ENCODE measurements at regions not wholly inside any gene's neighbourhood (a gene's known extent, or its start where the extent isn't known, plus 50 kb on each side); places are given as distances from the start of the nearest gene placed in this dataset.

- Histone ChIP-seq H3K27ac (ENCODE audit: low read depth, low read length) (no peak overlapping the region), H3K9ac (ENCODE audit: low read depth in 1 of 3, low read length in 3 of 3) (no peak overlapping the region), H3K36me3 (ENCODE audit: control insufficient read depth in 3 of 3, insufficient read depth in 3 of 3, low read length in 3 of 3) (no peaks in the 10 kb centered on the region), H3K27me3 (ENCODE audit: control insufficient read depth in 3 of 3, insufficient read depth in 3 of 3, low read length in 3 of 3) (no peaks in the 10 kb centered on the region), H3K4me3 (ENCODE audit: low read length in 3 of 3) (no peak overlapping the region), H3K9me3 (ENCODE audit: control insufficient read depth in 3 of 3, low read length in 3 of 3) (no peaks in the 10 kb centered on the region), H3K4me1 (ENCODE audit: control insufficient read depth in 3 of 3, insufficient read depth in 3 of 3, low read length in 3 of 3) (peaks cover 0 to 2% (median 0%) of the 10 kb centered on the region in 3 donors)
Observed at GRCh38 chr21:28239340-28239739, 753.3 kb downstream of the LTN1 start.

- Histone ChIP-seq H3K27ac (ENCODE audit: low read depth, low read length) (no peak overlapping the region), H3K36me3 (ENCODE audit: control insufficient read depth in 3 of 3, insufficient read depth in 3 of 3, low read length in 3 of 3) (no peaks in the 10 kb centered on the region), H3K9me3 (ENCODE audit: control insufficient read depth in 3 of 3, low read length in 3 of 3) (no peaks in the 10 kb centered on the region), H3K4me3 (ENCODE audit: low read length in 3 of 3) (no peak overlapping the region), H3K27me3 (ENCODE audit: control insufficient read depth in 3 of 3, insufficient read depth in 3 of 3, low read length in 3 of 3) (no peaks in the 10 kb centered on the region), H3K4me1 (ENCODE audit: control insufficient read depth in 3 of 3, insufficient read depth in 3 of 3, low read length in 3 of 3) (peaks cover 0 to 2% (median 0%) of the 10 kb centered on the region in 3 donors), H3K9ac (ENCODE audit: low read depth in 1 of 3, low read length in 3 of 3) (no peak overlapping the region)
Observed at GRCh38 chr21:28237661-28238060, 755.0 kb downstream of the LTN1 start.

- Histone ChIP-seq H3K9ac (ENCODE audit: low read depth in 1 of 3, low read length in 3 of 3) (no peak overlapping the region), H3K4me1 (ENCODE audit: control insufficient read depth in 3 of 3, insufficient read depth in 3 of 3, low read length in 3 of 3) (peaks cover 0 to 2% (median 0%) of the 10 kb centered on the region in 3 donors), H3K4me3 (ENCODE audit: low read length in 3 of 3) (no peak overlapping the region), H3K27ac (ENCODE audit: low read depth, low read length) (no peak overlapping the region), H3K36me3 (ENCODE audit: control insufficient read depth in 3 of 3, insufficient read depth in 3 of 3, low read length in 3 of 3) (no peaks in the 10 kb centered on the region), H3K9me3 (ENCODE audit: control insufficient read depth in 3 of 3, low read length in 3 of 3) (no peaks in the 10 kb centered on the region), H3K27me3 (ENCODE audit: control insufficient read depth in 3 of 3, insufficient read depth in 3 of 3, low read length in 3 of 3) (no peaks in the 10 kb centered on the region)
Observed at GRCh38 chr21:28235169-28235895, 757.3 kb downstream of the LTN1 start.

- no peak overlapping the region for H3K9ac ChIP-seq (ENCODE audit: low read depth in 1 of 3, low read length in 3 of 3)
- no peak overlapping the region for H3K4me3 ChIP-seq (ENCODE audit: low read length in 3 of 3)
- H3K36me3 ChIP-seq (ENCODE audit: control insufficient read depth in 3 of 3, insufficient read depth in 3 of 3, low read length in 3 of 3): no peaks in the 10 kb centered on the region
- H3K4me1 ChIP-seq (ENCODE audit: control insufficient read depth in 3 of 3, insufficient read depth in 3 of 3, low read length in 3 of 3): peaks cover 0 to 2% (median 0%) of the 10 kb centered on the region in 3 donors
- H3K9me3 ChIP-seq (ENCODE audit: control insufficient read depth in 3 of 3, low read length in 3 of 3): no peaks in the 10 kb centered on the region
- H3K27ac ChIP-seq (ENCODE audit: low read depth, low read length): no peak overlapping the region
- no peaks in the 10 kb centered on the region for H3K27me3 ChIP-seq (ENCODE audit: control insufficient read depth in 3 of 3, insufficient read depth in 3 of 3, low read length in 3 of 3)
Observed at GRCh38 chr21:28234326-28234725, 758.4 kb downstream of the LTN1 start.

GRCh38 chr21:28233536-28234220 lies 759.0 kb downstream of the LTN1 start:
- no peaks in the 10 kb centered on the region for H3K36me3 ChIP-seq (ENCODE audit: control insufficient read depth in 3 of 3, insufficient read depth in 3 of 3, low read length in 3 of 3)
- H3K4me1 ChIP-seq (ENCODE audit: control insufficient read depth in 3 of 3, insufficient read depth in 3 of 3, low read length in 3 of 3): peaks cover 0 to 2% (median 0%) of the 10 kb centered on the region in 3 donors
- no peak overlapping the region for H3K9ac ChIP-seq (ENCODE audit: low read depth in 1 of 3, low read length in 3 of 3)
- no peak overlapping the region for H3K4me3 ChIP-seq (ENCODE audit: low read length in 3 of 3)
- no peak overlapping the region for H3K27ac ChIP-seq (ENCODE audit: low read depth, low read length)
- H3K27me3 ChIP-seq (ENCODE audit: control insufficient read depth in 3 of 3, insufficient read depth in 3 of 3, low read length in 3 of 3): no peaks in the 10 kb centered on the region
- no peaks in the 10 kb centered on the region for H3K9me3 ChIP-seq (ENCODE audit: control insufficient read depth in 3 of 3, low read length in 3 of 3)

GRCh38 chr21:28230559-28230958 lies 762.1 kb downstream of the LTN1 start:
- Histone ChIP-seq H3K27me3 (ENCODE audit: control insufficient read depth in 3 of 3, insufficient read depth in 3 of 3, low read length in 3 of 3) (no peaks in the 10 kb centered on the region), H3K36me3 (ENCODE audit: control insufficient read depth in 3 of 3, insufficient read depth in 3 of 3, low read length in 3 of 3) (no peaks in the 10 kb centered on the region), H3K9ac (ENCODE audit: low read depth in 1 of 3, low read length in 3 of 3) (no peak overlapping the region), H3K4me1 (ENCODE audit: control insufficient read depth in 3 of 3, insufficient read depth in 3 of 3, low read length in 3 of 3) (peaks cover 0 to 2% (median 2%) of the 10 kb centered on the region in 3 donors), H3K4me3 (ENCODE audit: low read length in 3 of 3) (no peak overlapping the region), H3K27ac (ENCODE audit: low read depth, low read length) (no peak overlapping the region), H3K9me3 (ENCODE audit: control insufficient read depth in 3 of 3, low read length in 3 of 3) (no peaks in the 10 kb centered on the region)

- Histone ChIP-seq H3K4me1 (ENCODE audit: control insufficient read depth in 3 of 3, insufficient read depth in 3 of 3, low read length in 3 of 3) (peaks cover 0 to 2% (median 0%) of the 10 kb centered on the region in 3 donors), H3K9ac (ENCODE audit: low read depth in 1 of 3, low read length in 3 of 3) (no peak overlapping the region), H3K4me3 (ENCODE audit: low read length in 3 of 3) (no peak overlapping the region), H3K36me3 (ENCODE audit: control insufficient read depth in 3 of 3, insufficient read depth in 3 of 3, low read length in 3 of 3) (no peaks in the 10 kb centered on the region), H3K27ac (ENCODE audit: low read depth, low read length) (no peak overlapping the region), H3K27me3 (ENCODE audit: control insufficient read depth in 3 of 3, insufficient read depth in 3 of 3, low read length in 3 of 3) (no peaks in the 10 kb centered on the region), H3K9me3 (ENCODE audit: control insufficient read depth in 3 of 3, low read length in 3 of 3) (no peaks in the 10 kb centered on the region)
Observed at GRCh38 chr21:28229814-28230213, 762.9 kb downstream of the LTN1 start.

- Histone ChIP-seq H3K9ac (ENCODE audit: low read depth in 1 of 3, low read length in 3 of 3) (no peak overlapping the region), H3K27ac (ENCODE audit: low read depth, low read length) (no peak overlapping the region)
Observed at GRCh38 chr21:28228636-28228995, 764.1 kb downstream of the LTN1 start.

GRCh38 chr21:28227881-28228635 lies 764.6 kb downstream of the LTN1 start:
- H3K4me1 ChIP-seq (ENCODE audit: control insufficient read depth in 3 of 3, insufficient read depth in 3 of 3, low read length in 3 of 3): peaks cover 0 to 2% (median 0%) of the 10 kb centered on the region in 3 donors
- H3K36me3 ChIP-seq (ENCODE audit: control insufficient read depth in 3 of 3, insufficient read depth in 3 of 3, low read length in 3 of 3): no peaks in the 10 kb centered on the region
- H3K9me3 ChIP-seq (ENCODE audit: control insufficient read depth in 3 of 3, low read length in 3 of 3): no peaks in the 10 kb centered on the region
- no peak overlapping the region for H3K27ac ChIP-seq (ENCODE audit: low read depth, low read length)
- H3K27me3 ChIP-seq (ENCODE audit: control insufficient read depth in 3 of 3, insufficient read depth in 3 of 3, low read length in 3 of 3): no peaks in the 10 kb centered on the region
- no peak overlapping the region for H3K4me3 ChIP-seq (ENCODE audit: low read length in 3 of 3)
- no peak overlapping the region for H3K9ac ChIP-seq (ENCODE audit: low read depth in 1 of 3, low read length in 3 of 3)

More at GRCh38 chr21:28228636-28228995, 764.1 kb downstream of the LTN1 start:
- no peaks in the 10 kb centered on the region for H3K9me3 ChIP-seq (ENCODE audit: control insufficient read depth in 3 of 3, low read length in 3 of 3)
- no peaks in the 10 kb centered on the region for H3K36me3 ChIP-seq (ENCODE audit: control insufficient read depth in 3 of 3, insufficient read depth in 3 of 3, low read length in 3 of 3)
- no peak overlapping the region for H3K4me3 ChIP-seq (ENCODE audit: low read length in 3 of 3)
- H3K27me3 ChIP-seq (ENCODE audit: control insufficient read depth in 3 of 3, insufficient read depth in 3 of 3, low read length in 3 of 3): no peaks in the 10 kb centered on the region
- peaks cover 0 to 2% (median 0%) of the 10 kb centered on the region in 3 donors for H3K4me1 ChIP-seq (ENCODE audit: control insufficient read depth in 3 of 3, insufficient read depth in 3 of 3, low read length in 3 of 3)

- Histone ChIP-seq H3K9me3 (ENCODE audit: control insufficient read depth in 3 of 3, low read length in 3 of 3) (no peaks in the 10 kb centered on the region), H3K4me3 (ENCODE audit: low read length in 3 of 3) (no peak overlapping the region), H3K36me3 (ENCODE audit: control insufficient read depth in 3 of 3, insufficient read depth in 3 of 3, low read length in 3 of 3) (no peaks in the 10 kb centered on the region), H3K9ac (ENCODE audit: low read depth in 1 of 3, low read length in 3 of 3) (no peak overlapping the region), H3K27me3 (ENCODE audit: control insufficient read depth in 3 of 3, insufficient read depth in 3 of 3, low read length in 3 of 3) (no peaks in the 10 kb centered on the region), H3K27ac (ENCODE audit: low read depth, low read length) (no peak overlapping the region), H3K4me1 (ENCODE audit: control insufficient read depth in 3 of 3, insufficient read depth in 3 of 3, low read length in 3 of 3) (peaks cover 0 to 2% (median 0%) of the 10 kb centered on the region in 3 donors)
Observed at GRCh38 chr21:28226563-28226962, 766.1 kb downstream of the LTN1 start.

Data from skeletal muscle tissue (tissue), 3 donors.